H1 (cell line): ENCODE measurements at regions not wholly inside any gene's neighbourhood (a gene's known extent, or its start where the extent isn't known, plus 50 kb on each side); places are given as distances from the start of the nearest gene placed in this dataset.

Source experiments
- TF ChIP-seq, protein P1 (sequence below): IDR thresholded peaks from 2 replicates; pipeline ENCODE4 v1.6.1; 2011; ENCODE audit warnings: low read length, improper control_type of control experiment

DNA sequence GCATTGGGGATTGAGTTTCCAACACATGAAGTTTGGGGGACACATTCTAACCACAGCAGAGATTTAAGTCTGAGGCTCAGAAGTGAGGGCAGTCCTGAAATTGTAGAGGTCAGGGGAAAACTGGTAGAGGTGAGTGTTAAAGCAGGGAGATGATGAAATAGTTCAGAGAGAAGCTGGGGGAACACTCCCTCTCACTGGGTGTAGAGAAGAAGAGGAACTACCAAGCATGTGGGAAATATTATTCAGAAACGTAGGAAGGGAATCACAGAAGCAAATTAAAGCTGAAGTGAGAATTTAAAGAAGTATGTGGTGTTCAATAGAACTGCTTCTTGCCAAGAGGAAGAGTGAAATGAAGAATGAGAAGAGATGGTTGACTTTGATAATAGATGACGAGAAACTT lies 121.5 kb upstream of the FAM3C start (continued):
- TF ChIP-seq, protein P1, sequence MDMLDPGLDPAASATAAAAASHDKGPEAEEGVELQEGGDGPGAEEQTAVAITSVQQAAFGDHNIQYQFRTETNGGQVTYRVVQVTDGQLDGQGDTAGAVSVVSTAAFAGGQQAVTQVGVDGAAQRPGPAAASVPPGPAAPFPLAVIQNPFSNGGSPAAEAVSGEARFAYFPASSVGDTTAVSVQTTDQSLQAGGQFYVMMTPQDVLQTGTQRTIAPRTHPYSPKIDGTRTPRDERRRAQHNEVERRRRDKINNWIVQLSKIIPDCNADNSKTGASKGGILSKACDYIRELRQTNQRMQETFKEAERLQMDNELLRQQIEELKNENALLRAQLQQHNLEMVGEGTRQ = no peak
- TF ChIP-seq, all 59 proteins: peak for 0
